NB4 (cell line): ENCODE measurements at regions not wholly inside any gene's neighbourhood (a gene's known extent, or its start where the extent isn't known, plus 50 kb on each side); places are given as distances from the start of the nearest gene placed in this dataset.

Experiments
- CTCF ChIP-seq: IDR thresholded peaks from one replicate; pipeline ENCODE4 v1.5.1; 2012; ENCODE audit warnings: low read depth, low read length
- MAX ChIP-seq: IDR thresholded peaks from 2 replicates; pipeline ENCODE4 v1.6.1; 2011; ENCODE audit warnings: low read depth, low read length
- MYC ChIP-seq: IDR thresholded peaks from 2 replicates; pipeline ENCODE4 v1.6.1; 2011; ENCODE audit warnings: low read depth, low read length
- POLR2A ChIP-seq: IDR thresholded peaks from 2 replicates; pipeline ENCODE4 v1.6.1; 2011; ENCODE audit warnings: mild to moderate bottlenecking; ENCODE audit not compliant: insufficient read length; ENCODE audit errors: extremely low read depth

- TF ChIP-seq POLR2A (no peak), CTCF (no peak), MAX (no peak), MYC (no peak)
Observed at GRCh38 chr3:168341192-168341815, 245.6 kb upstream of the GOLIM4 start.
